ENCODE measurements at regions not wholly inside any gene's neighbourhood (a gene's known extent, or its start where the extent isn't known, plus 50 kb on each side); places are given as distances from the start of the nearest gene placed in this dataset.

DNA sequence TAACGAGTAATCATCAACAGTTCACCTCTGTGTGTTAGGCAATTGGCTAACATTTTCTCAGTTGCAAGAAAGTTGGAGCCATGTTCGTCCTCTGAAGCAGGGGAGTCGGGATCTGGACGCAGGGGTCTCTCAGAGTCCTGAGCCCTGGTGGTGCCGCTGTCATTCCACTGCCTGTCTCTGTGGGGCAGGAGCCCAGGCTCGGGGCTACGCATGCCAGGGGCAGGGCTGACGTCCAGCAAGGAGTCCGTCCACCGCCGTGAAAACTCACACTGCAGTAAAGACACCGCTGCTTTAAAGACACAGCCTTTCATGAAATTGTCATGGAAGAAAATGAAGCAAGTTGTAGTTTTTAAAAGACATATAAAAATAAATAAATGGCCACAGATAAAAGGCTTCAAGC lies 571.1 kb upstream of the SOX11 start:
- WGBS, 2 donors = 79 to 81% methylated on average over 12 of the region's 12 CpGs
- TF ChIP-seq, protein P1, sequence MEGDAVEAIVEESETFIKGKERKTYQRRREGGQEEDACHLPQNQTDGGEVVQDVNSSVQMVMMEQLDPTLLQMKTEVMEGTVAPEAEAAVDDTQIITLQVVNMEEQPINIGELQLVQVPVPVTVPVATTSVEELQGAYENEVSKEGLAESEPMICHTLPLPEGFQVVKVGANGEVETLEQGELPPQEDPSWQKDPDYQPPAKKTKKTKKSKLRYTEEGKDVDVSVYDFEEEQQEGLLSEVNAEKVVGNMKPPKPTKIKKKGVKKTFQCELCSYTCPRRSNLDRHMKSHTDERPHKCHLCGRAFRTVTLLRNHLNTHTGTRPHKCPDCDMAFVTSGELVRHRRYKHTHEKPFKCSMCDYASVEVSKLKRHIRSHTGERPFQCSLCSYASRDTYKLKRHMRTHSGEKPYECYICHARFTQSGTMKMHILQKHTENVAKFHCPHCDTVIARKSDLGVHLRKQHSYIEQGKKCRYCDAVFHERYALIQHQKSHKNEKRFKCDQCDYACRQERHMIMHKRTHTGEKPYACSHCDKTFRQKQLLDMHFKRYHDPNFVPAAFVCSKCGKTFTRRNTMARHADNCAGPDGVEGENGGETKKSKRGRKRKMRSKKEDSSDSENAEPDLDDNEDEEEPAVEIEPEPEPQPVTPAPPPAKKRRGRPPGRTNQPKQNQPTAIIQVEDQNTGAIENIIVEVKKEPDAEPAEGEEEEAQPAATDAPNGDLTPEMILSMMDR (IDR thresholded peaks at IDR 0.05) = no peak
- TF ChIP-seq POLR2A (IDR thresholded peaks at IDR 0.05) = no peak
- DNase-seq (ENCODE audit: low spot score in 2 of 2) = no peak
- no peak overlapping the region for H3K4me3 ChIP-seq (ENCODE audit: low read depth, poor library complexity, severe bottlenecking)
- intact Hi-C loops (cut with DNase I; ENCODE audit: low total_unique reads) = no loop called here

GRCh38 chr2:5121642-5122041 lies 570.5 kb upstream of the SOX11 start:
- intact Hi-C loops (cut with DNase I; ENCODE audit: low total_unique reads) = no loop called here
- 47 to 55% methylated on average over 4 of the region's 4 CpGs for WGBS, 2 donors

DNA sequence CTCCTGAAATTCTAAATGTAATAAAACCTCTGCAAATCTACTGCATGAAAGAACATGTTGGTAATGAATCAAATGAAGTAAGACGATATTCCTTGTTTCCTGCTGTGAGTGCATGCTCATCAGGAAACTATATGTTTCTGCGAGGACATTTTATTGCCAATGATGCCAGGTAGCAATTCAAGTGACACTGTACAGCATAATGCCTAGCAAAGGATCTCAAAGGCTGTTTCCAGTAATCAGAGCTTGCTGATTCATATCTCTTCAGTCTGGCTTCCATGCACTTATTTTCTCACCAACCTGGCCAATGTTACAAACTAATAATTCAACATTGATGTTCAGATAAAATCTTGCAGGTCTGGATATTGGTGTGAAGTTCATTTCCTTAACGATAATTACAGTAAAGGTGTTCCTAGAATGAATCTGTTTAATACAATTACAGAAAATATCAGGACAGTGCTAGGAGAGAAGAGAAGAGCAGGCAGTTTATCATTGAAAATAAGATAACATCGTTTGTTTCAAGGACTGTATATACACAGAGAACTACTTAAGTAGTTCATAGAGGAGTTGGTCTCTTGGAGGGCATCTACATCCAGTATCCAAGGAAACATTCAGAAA lies 568.5 kb upstream of the SOX11 start:
- WGBS, 2 donors = 44% methylated on average over 4 of the region's 4 CpGs
- H3K4me3 ChIP-seq (ENCODE audit: low read depth, poor library complexity, severe bottlenecking) = no peak overlapping the region
- intact Hi-C loops (cut with DNase I; ENCODE audit: low total_unique reads) = no loop called here
- no peak for DNase-seq (ENCODE audit: low spot score in 2 of 2)
- TF ChIP-seq, protein P1 (IDR thresholded peaks at IDR 0.05) = no peak
- no peak for TF ChIP-seq POLR2A (IDR thresholded peaks at IDR 0.05)

More at GRCh38 chr2:5121642-5122041, 570.5 kb upstream of the SOX11 start:
- no peak overlapping the region for H3K4me3 ChIP-seq (ENCODE audit: low read depth, poor library complexity, severe bottlenecking)
- no peak for DNase-seq (ENCODE audit: low spot score in 2 of 2)
- TF ChIP-seq, protein P1 (IDR thresholded peaks at IDR 0.05) = no peak
- TF ChIP-seq POLR2A (IDR thresholded peaks at IDR 0.05) = no peak

GRCh38 chr2:5125017-5125730 lies 567.0 kb upstream of the SOX11 start:
- no peak for TF ChIP-seq POLR2A (IDR thresholded peaks at IDR 0.05)
- TF ChIP-seq, protein P1 (IDR thresholded peaks at IDR 0.05) = no peak
- 72 to 79% methylated on average over 2 of the region's 2 CpGs for WGBS, 2 donors
- no peak overlapping the region for H3K4me3 ChIP-seq (ENCODE audit: low read depth, poor library complexity, severe bottlenecking)
- no peak for DNase-seq (ENCODE audit: low spot score in 2 of 2)
- intact Hi-C loops (cut with DNase I; ENCODE audit: low total_unique reads) = no loop called here

DNA sequence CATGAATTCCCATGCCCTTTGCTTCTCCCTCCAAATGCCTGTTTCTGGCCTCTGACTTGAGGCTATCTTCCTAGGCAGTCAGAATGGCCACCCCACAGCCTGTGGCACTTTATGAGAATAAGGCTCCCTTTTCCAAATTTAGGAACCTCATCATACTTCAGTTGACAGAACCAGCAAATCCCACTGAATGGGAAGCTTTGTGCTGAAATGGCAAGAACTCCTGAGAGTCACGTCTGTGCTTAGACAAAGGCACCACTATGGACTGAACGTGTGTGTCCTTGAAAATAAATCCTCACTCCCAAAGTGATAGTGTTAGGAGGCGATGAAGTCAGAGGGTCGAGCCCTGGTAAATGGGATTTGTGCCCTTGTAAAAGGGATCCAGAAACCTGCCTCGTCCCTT lies 559.9 kb upstream of the SOX11 start:
- TF ChIP-seq POLR2A (IDR thresholded peaks at IDR 0.05) = no peak
- TF ChIP-seq, protein P1 (IDR thresholded peaks at IDR 0.05) = no peak
- intact Hi-C loops (cut with DNase I; ENCODE audit: low total_unique reads) = no loop called here
- DNase-seq (ENCODE audit: low spot score in 2 of 2) = no peak
- WGBS, 2 donors = 81 to 87% methylated on average over 5 of the region's 5 CpGs
- no peak overlapping the region for H3K4me3 ChIP-seq (ENCODE audit: low read depth, poor library complexity, severe bottlenecking)

All from lower leg skin (tissue), 4 donors.